ENCODE measurements at regions not wholly inside any gene's neighbourhood (a gene's known extent, or its start where the extent isn't known, plus 50 kb on each side); places are given as distances from the start of the nearest gene placed in this dataset.
"Not testable (repeated sequence)": the region's sequence is repeated elsewhere in the genome, so short reads cannot be mapped to it uniquely, and the experiment has no call there.

- DNase-seq (ENCODE audit: low read depth): no peak
- H3K4me3 ChIP-seq (ENCODE audit: low read depth, low read length): no peak overlapping the region
- TF ChIP-seq CTCF (conservative IDR thresholded peaks at IDR 0.05; ENCODE audit: low read depth, low read length): no peak
Measured at GRCh38 chr4:57763070-57763469, 652.9 kb upstream of the IGFBP7 start.

DNA sequence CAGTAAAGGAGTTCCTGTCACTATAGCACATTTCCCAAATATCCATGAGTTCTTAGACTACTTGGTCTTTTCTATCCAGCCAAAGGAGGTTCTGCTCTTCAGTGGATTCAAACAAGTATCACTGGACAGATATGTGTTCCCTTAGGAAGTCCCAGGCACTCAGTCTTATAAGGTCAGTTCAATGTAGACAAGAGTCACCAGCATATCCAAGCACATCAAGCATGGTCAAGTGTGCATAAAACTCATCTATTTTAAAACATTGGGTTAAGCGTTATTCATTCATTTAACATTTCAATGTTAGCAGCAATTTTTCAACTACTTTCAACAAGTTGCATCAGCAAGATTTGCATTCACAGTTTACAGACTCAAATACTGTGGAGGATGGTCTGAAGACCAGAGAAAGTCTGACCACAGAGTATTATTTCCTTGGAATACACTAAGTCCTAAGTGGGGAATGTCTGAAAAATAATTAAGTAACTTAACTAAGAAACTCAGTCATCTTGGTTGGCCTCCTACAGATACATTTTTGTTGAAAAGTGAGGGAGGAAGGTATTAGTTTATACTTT lies 630.5 kb upstream of the IGFBP7 start:
- no peak for TF ChIP-seq CTCF (conservative IDR thresholded peaks at IDR 0.05; ENCODE audit: low read depth, low read length)
- DNase-seq (ENCODE audit: low read depth): no peak
- H3K4me3 ChIP-seq (ENCODE audit: low read depth, low read length): no peak overlapping the region

DNA sequence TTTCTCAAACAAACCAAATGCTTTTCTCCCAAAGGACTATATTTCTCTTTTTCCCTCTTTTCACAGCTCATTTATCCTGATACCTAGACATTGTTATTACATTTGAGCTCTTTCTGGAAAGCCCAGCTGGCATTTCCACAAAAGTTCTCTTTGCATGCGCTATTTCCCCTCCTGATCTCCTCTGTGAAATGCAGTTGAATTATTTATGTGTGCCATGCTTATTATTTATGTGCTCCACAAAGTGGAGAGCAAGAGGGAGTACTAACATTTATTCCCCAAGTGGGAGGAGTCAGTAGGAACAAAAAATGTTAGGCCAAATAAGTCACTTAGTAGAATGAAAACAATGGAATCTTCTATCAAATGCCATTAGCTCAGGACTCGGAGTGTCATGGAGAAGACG lies 626.6 kb upstream of the IGFBP7 start:
- DNase-seq (ENCODE audit: low read depth): no peak
- H3K4me3 ChIP-seq (ENCODE audit: low read depth, low read length): no peak overlapping the region
- no peak for TF ChIP-seq CTCF (conservative IDR thresholded peaks at IDR 0.05; ENCODE audit: low read depth, low read length)

DNA sequence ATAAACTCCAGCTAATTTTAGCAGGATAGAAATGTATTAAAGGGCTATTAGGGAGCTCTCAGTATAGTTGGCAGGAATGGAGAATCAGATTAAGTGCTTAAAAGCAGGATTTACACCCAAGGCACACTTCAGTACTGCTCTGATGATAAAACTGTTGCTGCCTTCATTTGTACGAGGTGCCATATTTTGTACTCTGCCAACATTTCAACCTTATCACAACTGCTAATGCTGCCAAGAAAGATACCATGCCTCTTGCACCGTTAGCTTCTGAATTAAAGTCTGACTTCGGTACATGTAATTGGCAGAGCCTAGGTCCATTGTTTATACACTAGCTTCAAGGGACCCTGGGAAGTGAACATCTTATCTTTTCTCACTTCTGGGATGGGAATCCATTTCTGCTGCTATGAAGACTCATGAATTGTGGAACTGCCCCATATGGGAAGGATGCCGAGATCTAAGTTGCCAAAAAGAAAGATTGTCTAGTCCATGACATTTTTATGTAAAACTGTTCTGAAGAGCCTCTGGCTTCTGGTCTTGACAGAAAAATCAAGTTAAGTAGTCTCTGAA lies 624.0 kb upstream of the IGFBP7 start:
- no peak for TF ChIP-seq CTCF (conservative IDR thresholded peaks at IDR 0.05; ENCODE audit: low read depth, low read length)
- H3K4me3 ChIP-seq (ENCODE audit: low read depth, low read length): no peak overlapping the region
- no peak for DNase-seq (ENCODE audit: low read depth)

DNA sequence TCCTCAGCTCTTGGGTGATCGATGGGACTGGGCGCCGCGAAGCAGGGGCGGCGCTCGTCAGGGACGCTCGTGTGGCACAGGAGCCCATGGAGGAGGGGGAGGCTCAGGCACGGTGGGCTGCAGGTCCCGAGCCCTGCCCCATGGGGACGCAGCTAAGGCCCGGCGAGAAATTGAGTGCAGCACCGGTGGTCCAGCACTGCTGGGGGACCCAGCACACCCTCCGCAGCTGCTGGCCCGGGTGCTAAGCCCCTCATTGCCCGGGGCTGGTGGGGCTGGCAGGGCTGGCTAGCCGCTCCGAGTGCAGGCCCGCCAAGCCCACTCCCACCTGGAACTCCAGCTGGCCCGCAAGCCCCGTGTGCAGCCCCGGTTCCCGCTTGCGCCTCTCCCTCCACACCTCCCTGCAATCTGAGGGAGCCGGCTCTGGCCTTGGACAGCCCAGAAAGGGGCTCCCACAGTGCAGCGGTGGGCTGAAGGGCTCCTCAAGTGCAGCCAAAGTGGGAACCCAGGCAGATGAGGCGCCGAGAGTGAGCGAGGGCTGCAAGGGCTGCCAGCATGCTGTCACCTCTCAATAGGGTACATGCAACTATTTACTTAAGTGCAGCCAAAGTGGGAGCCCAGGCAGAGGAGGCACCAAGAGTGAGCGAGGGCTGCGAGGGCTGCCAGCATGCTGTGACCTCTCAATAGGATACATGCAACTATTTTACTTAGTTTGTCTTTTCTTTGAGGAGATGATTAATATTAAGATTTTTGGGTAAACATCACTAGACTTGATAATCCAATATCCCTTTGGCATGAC lies 619.8 kb upstream of the IGFBP7 start:
- H3K4me3 ChIP-seq (ENCODE audit: low read depth, low read length); DNase-seq (ENCODE audit: low read depth): not testable (repeated sequence)

GRCh38 chr4:57726154-57726553 lies 616.0 kb upstream of the IGFBP7 start:
- no peak overlapping the region for H3K4me3 ChIP-seq (ENCODE audit: low read depth, low read length)
- no peak for TF ChIP-seq CTCF (conservative IDR thresholded peaks at IDR 0.05; ENCODE audit: low read depth, low read length)
- DNase-seq (ENCODE audit: low read depth): no peak

GRCh38 chr4:57719456-57719855 lies 609.3 kb upstream of the IGFBP7 start:
- DNase-seq (ENCODE audit: low read depth): peak; percentile 38
- TF ChIP-seq CTCF (conservative IDR thresholded peaks at IDR 0.05; ENCODE audit: low read depth, low read length): no peak
- no peak overlapping the region for H3K4me3 ChIP-seq (ENCODE audit: low read depth, low read length)

DNA sequence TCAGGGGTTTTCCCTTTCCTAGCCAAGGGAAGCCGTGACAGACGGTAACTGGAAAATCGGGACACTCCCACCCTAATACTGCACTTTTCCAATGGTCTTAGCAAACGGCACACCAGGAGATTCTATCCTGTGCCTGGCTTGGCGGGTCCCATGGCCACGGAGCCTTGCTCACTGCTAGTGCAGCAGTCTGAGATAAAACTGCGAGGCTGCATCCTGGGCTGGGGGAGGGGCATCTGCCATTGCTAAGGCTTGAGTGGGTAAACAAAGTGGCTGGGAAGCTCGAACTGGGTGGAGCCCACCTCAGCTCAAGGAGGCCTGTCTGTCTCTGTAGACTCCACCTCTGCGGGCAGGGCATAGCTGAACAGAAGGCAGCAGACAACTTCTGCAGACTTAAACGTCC lies 604.1 kb upstream of the IGFBP7 start:
- DNase-seq (ENCODE audit: low read depth); H3K4me3 ChIP-seq (ENCODE audit: low read depth, low read length): not testable (repeated sequence)
